Cardiac muscle cell (in vitro differentiated cells and primary cell): ENCODE measurements at regions not wholly inside any gene's neighbourhood (a gene's known extent, or its start where the extent isn't known, plus 50 kb on each side); places are given as distances from the start of the nearest gene placed in this dataset.

ENCODE experiments used
- DNase-seq, 2 donors: peaks; one replicate each; pipeline versions ENCODE4 v3.0.0 to v3.0.0-alpha.2; 2010 to 2017; ENCODE audit warnings: low read depth in 1 of 2, low spot score in 1 of 2
- H3K27ac ChIP-seq: fragments of 200-600 bp; sonication (generic); 2 replicates; pipeline ENCODE4 v1.5.1; 2016
- H3K27me3 ChIP-seq: fragments of 200-600 bp; sonication (generic); 2 replicates; pipeline ENCODE4 v1.6.0; 2016; ENCODE audit warnings: control low read depth
- H3K36me3 ChIP-seq: fragments of 200-600 bp; sonication (generic); 2 replicates; pipeline ENCODE4 v1.5.1; 2016; ENCODE audit warnings: control low read depth
- H3K4me1 ChIP-seq: fragments of 200-600 bp; sonication (generic); 2 replicates; pipeline ENCODE4 v1.8.1; 2017; ENCODE audit warnings: low read depth, mild to moderate bottlenecking, mixed run types
- H3K4me3 ChIP-seq: fragments of 200-600 bp; sonication (generic); 2 replicates; pipeline ENCODE4 v1.5.1; 2016; ENCODE audit warnings: mild to moderate bottlenecking
- H3K9me3 ChIP-seq: fragments of 200-600 bp; sonication (generic); 2 replicates; pipeline ENCODE4 v1.5.1; 2017; ENCODE audit warnings: low read depth, mild to moderate bottlenecking, control low read depth
- CTCF ChIP-seq: IDR thresholded peaks from 2 replicates; pipeline ENCODE4 v1.5.1; 2012; ENCODE audit warnings: low read depth, mild to moderate bottlenecking, low read length

GRCh38 chr7:142355328-142355727, 97.5 kb upstream of the PRSS58 start:
- TF ChIP-seq CTCF, result no peak
- no peaks in the 10 kb centered on the region for H3K4me1 ChIP-seq
- H3K4me3 ChIP-seq, result no peak overlapping the region
- H3K36me3 ChIP-seq, result no peaks in the 10 kb centered on the region
- H3K27ac ChIP-seq, result no peak overlapping the region
- H3K9me3 ChIP-seq, result no peaks in the 10 kb centered on the region
- no peaks in the 10 kb centered on the region for H3K27me3 ChIP-seq
- DNase-seq, result no peak

GRCh38 chr7:142353147-142354060, 95.5 kb upstream of the PRSS58 start:
- Histone ChIP-seq H3K9me3 (no peaks in the 10 kb centered on the region), H3K4me1 (no peaks in the 10 kb centered on the region), H3K27ac (no peak overlapping the region), H3K36me3 (no peaks in the 10 kb centered on the region), H3K27me3 (no peaks in the 10 kb centered on the region), H3K4me3 (no peak overlapping the region)
- peak in 1 of 2 donors; percentile 3 for DNase-seq
- TF ChIP-seq CTCF, result no peak

GRCh38 chr7:142352543-142352942, 94.7 kb upstream of the PRSS58 start:
- no peak for DNase-seq
- no peak for TF ChIP-seq CTCF
- no peaks in the 10 kb centered on the region for H3K9me3 ChIP-seq
- H3K4me1 ChIP-seq, result no peaks in the 10 kb centered on the region
- H3K4me3 ChIP-seq, result no peak overlapping the region
- no peak overlapping the region for H3K27ac ChIP-seq
- no peaks in the 10 kb centered on the region for H3K36me3 ChIP-seq
- no peaks in the 10 kb centered on the region for H3K27me3 ChIP-seq

GRCh38 chr7:142351145-142351544, 93.3 kb upstream of the PRSS58 start:
- no peaks in the 10 kb centered on the region for H3K27me3 ChIP-seq
- H3K4me3 ChIP-seq, result no peak overlapping the region
- H3K9me3 ChIP-seq, result no peaks in the 10 kb centered on the region
- H3K4me1 ChIP-seq, result no peaks in the 10 kb centered on the region
- H3K27ac ChIP-seq, result no peak overlapping the region
- DNase-seq, result no peak
- no peak for TF ChIP-seq CTCF
- H3K36me3 ChIP-seq, result no peaks in the 10 kb centered on the region

- Histone ChIP-seq H3K9me3 (no peaks in the 10 kb centered on the region), H3K4me1 (no peaks in the 10 kb centered on the region), H3K36me3 (no peaks in the 10 kb centered on the region), H3K27me3 (no peaks in the 10 kb centered on the region), H3K4me3 (no peak overlapping the region), H3K27ac (no peak overlapping the region)
- no peak for DNase-seq
- TF ChIP-seq CTCF, result no peak
Measured at GRCh38 chr7:142349670-142350405, 92.0 kb upstream of the PRSS58 start.
